ENCODE measurements at regions not wholly inside any gene's neighbourhood (a gene's known extent, or its start where the extent isn't known, plus 50 kb on each side); places are given as distances from the start of the nearest gene placed in this dataset.

- DNase-seq (ENCODE audit: extremely low spot score, unreplicated experiment) = no peak
- Mint-ChIP-seq H3K36me3 (no peaks in the 10 kb centered on the region), H3K9me3 (no peaks in the 10 kb centered on the region), H3K4me1 (ENCODE audit: unreplicated experiment) (peaks cover 12% of the 10 kb centered on the region), H3K4me3 (no peak overlapping the region), H3K27me3 (no peaks in the 10 kb centered on the region), H3K27ac (no peak overlapping the region)
- TF ChIP-seq, protein P1, sequence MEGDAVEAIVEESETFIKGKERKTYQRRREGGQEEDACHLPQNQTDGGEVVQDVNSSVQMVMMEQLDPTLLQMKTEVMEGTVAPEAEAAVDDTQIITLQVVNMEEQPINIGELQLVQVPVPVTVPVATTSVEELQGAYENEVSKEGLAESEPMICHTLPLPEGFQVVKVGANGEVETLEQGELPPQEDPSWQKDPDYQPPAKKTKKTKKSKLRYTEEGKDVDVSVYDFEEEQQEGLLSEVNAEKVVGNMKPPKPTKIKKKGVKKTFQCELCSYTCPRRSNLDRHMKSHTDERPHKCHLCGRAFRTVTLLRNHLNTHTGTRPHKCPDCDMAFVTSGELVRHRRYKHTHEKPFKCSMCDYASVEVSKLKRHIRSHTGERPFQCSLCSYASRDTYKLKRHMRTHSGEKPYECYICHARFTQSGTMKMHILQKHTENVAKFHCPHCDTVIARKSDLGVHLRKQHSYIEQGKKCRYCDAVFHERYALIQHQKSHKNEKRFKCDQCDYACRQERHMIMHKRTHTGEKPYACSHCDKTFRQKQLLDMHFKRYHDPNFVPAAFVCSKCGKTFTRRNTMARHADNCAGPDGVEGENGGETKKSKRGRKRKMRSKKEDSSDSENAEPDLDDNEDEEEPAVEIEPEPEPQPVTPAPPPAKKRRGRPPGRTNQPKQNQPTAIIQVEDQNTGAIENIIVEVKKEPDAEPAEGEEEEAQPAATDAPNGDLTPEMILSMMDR (conservative IDR thresholded peaks at IDR 0.05) = no peak
Measured at GRCh38 chr1:115145226-115145625, 55.9 kb upstream of the TSPAN2 start.

GRCh38 chr1:115144176-115144575 is 54.9 kb upstream of the TSPAN2 start:
- no peak overlapping the region for H3K4me3 Mint-ChIP-seq
- no peaks in the 10 kb centered on the region for H3K9me3 Mint-ChIP-seq
- H3K4me1 Mint-ChIP-seq (ENCODE audit: unreplicated experiment) = peaks cover 12% of the 10 kb centered on the region

DNA sequence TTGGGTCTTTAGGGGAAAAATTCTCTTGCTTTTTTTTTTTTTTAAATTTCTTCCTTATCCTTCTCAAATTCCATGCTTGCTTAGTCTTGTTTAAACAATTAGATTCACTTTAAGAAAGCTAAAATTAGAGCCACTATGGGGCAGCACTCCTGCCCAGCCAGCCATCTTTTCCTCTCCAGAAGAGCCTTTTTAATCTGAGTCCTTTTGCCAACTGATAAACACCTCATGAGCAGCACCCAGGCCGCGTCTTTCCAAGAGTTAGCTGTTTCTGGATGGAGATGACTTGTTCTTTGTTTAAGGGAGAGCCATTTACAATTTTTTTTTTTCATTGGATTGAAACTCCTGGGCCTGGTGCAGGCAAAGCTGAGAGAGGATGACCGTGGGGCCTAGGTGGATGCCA is 53.3 kb upstream of the TSPAN2 start:
- Mint-ChIP-seq H3K4me3 (no peak overlapping the region), H3K4me1 (ENCODE audit: unreplicated experiment) (peaks cover 14% of the 10 kb centered on the region), H3K9me3 (no peaks in the 10 kb centered on the region), H3K36me3 (no peaks in the 10 kb centered on the region), H3K27me3 (peaks cover 13% of the 10 kb centered on the region), H3K27ac (no peak overlapping the region)
- no peak for DNase-seq (ENCODE audit: extremely low spot score, unreplicated experiment)
- TF ChIP-seq, protein P1 (conservative IDR thresholded peaks at IDR 0.05) = no peak

More at GRCh38 chr1:115144176-115144575, 54.9 kb upstream of the TSPAN2 start:
- H3K27me3 Mint-ChIP-seq = no peaks in the 10 kb centered on the region
- no peak overlapping the region for H3K27ac Mint-ChIP-seq
- H3K36me3 Mint-ChIP-seq = no peaks in the 10 kb centered on the region
- TF ChIP-seq, protein P1 (conservative IDR thresholded peaks at IDR 0.05) = no peak
- no peak for DNase-seq (ENCODE audit: extremely low spot score, unreplicated experiment)

GRCh38 chr1:115141145-115141454 is 51.8 kb upstream of the TSPAN2 start:
- H3K27ac Mint-ChIP-seq = no peak overlapping the region
- H3K4me3 Mint-ChIP-seq = no peak overlapping the region
- TF ChIP-seq, protein P1 (conservative IDR thresholded peaks at IDR 0.05) = no peak
- no peak for DNase-seq (ENCODE audit: extremely low spot score, unreplicated experiment)
- H3K36me3 Mint-ChIP-seq = no peaks in the 10 kb centered on the region
- no peaks in the 10 kb centered on the region for H3K9me3 Mint-ChIP-seq
- H3K27me3 Mint-ChIP-seq = peaks cover 18% of the 10 kb centered on the region
- H3K4me1 Mint-ChIP-seq (ENCODE audit: unreplicated experiment) = peaks cover 13% of the 10 kb centered on the region

- peaks cover 13% of the 10 kb centered on the region for H3K4me1 Mint-ChIP-seq (ENCODE audit: unreplicated experiment)
- no peak for DNase-seq (ENCODE audit: extremely low spot score, unreplicated experiment)
- H3K36me3 Mint-ChIP-seq = no peaks in the 10 kb centered on the region
- no peaks in the 10 kb centered on the region for H3K9me3 Mint-ChIP-seq
- H3K27ac Mint-ChIP-seq = no peak overlapping the region
- TF ChIP-seq, protein P1 (conservative IDR thresholded peaks at IDR 0.05) = no peak
- peaks cover 22% of the 10 kb centered on the region for H3K27me3 Mint-ChIP-seq
- H3K4me3 Mint-ChIP-seq = no peak overlapping the region
Measured at GRCh38 chr1:115140442-115141144, 51.3 kb upstream of the TSPAN2 start.
